GM03348 (cell line): ENCODE measurements at regions not wholly inside any gene's neighbourhood (a gene's known extent, or its start where the extent isn't known, plus 50 kb on each side); places are given as distances from the start of the nearest gene placed in this dataset.
"Not testable (repeated sequence)": the region's sequence is repeated elsewhere in the genome, so short reads cannot be mapped to it uniquely, and the experiment has no call there.

Experiments
- DNase-seq: peaks from one replicate; pipeline ENCODE4 v3.0.0; 2012; ENCODE audit warnings: low spot score

GRCh38 chr6:63441266-63441956 is 121.6 kb upstream of the LGSN start:
- no peak for DNase-seq

DNA sequence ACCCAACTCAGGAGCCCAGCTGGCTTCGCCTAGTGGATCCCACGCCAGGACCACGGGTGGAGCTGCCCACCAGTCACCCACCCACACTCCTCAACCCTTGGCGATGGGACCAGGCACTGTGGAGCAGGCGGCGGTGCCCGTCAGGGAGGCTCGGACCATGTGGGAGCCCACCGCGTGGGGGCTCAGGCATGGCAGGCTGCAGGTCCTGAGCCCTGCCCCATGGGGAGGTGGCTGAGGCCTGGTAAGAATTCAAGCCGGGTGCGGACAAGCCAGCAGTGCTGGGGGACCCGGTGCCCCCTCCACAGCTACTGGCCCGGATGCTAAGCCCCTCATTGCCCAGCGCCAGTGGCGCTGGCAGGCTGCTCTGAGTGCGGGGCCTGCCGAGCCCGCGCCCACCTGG is 123.1 kb upstream of the LGSN start:
- no peak for DNase-seq

DNA sequence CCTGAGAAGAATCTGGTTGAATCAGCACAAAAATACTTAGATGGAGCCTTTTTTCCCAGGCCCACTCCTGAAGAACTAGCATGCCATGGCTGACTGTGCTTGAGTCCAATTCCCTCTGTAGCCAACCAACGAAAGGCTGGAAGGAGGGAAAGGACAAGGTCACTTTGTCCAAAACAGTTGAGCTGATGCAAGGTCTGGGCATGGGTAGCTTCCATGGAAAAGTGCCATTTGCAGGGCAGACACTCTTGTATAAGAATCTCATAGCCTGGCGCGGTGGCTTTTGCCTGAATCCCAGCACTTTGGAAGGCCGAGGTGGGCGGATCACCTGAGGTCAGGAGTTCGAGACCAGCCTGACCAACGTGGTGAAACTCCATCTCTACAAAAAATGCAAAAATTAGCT is 125.0 kb upstream of the LGSN start:
- no peak for DNase-seq

- DNase-seq: no peak
Observed at GRCh38 chr6:63446405-63446804, 125.9 kb upstream of the LOC128125822 start.

DNA sequence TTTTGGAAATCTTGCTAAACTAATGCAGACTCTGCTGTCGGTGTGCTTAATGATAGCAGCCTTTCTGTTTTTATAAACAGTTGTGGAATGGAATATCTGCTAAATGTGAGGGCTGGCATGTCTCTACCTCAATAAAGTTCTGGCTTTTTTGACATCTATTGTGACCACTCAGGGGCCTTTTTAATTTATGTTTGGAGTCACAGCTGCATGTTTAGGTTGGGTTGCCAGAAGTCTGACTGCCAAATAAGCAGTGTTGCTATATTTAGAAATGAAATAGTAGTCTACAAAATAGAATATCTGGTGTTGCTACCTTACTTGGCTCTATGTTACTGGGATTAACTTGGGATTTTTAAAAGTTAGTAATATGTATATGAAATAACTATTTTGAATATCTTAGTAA is 125.1 kb upstream of the LOC128125822 start:
- DNase-seq: no peak

- no peak for DNase-seq
Observed at GRCh38 chr6:63448229-63448628, 124.1 kb upstream of the LOC128125822 start.

GRCh38 chr6:63449714-63450113 is 122.6 kb upstream of the LOC128125822 start:
- DNase-seq: no peak

GRCh38 chr6:63451238-63451637 is 121.0 kb upstream of the LOC128125822 start:
- DNase-seq: no peak

DNA sequence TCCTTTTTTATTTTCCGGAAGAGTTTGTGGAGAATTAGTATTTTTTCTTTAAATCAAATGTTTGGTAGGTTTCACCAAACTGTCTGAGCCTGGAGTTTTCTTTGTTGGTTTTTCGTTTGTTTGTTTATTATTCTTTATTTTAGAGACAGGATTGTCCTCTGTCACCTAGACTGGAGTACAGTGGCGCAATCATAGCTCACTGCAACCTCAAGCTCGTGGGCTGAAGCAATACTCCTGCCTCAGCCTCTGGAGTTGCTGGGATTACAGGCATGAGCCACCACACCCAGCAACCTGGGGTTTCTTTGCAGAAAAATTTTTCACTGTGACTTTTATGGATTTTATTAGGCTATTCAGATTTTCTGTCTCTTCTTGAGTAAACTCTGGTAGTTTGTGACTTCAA is 120.2 kb upstream of the LOC128125822 start:
- no peak for DNase-seq

GRCh38 chr6:63456734-63457133 is 115.5 kb upstream of the LOC128125822 start:
- DNase-seq: no peak

GRCh38 chr6:63458480-63459115 is 113.7 kb upstream of the LOC128125822 start:
- no peak for DNase-seq

GRCh38 chr6:63459814-63460213 is 112.5 kb upstream of the LOC128125822 start:
- no peak for DNase-seq

DNA sequence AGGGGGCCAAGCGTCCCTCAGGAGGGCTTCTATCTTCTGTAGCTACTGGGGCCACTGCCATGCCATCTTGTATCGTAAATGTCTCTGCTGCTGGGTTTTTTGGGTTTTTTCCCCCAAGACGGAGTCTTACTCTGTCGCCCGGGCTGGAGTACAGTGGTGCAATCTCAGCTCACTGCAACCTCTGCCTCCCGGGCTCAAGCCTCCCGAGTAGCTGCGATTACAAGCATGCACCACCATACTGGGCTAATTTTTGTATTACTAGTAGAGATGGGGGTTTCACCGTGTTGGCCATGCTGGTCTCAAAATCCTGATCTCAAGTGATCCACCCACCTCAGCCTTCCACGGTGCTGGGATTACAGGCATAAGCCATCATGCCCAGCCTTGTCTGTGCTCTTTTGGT is 111.3 kb upstream of the LOC128125822 start:
- DNase-seq: no peak

DNA sequence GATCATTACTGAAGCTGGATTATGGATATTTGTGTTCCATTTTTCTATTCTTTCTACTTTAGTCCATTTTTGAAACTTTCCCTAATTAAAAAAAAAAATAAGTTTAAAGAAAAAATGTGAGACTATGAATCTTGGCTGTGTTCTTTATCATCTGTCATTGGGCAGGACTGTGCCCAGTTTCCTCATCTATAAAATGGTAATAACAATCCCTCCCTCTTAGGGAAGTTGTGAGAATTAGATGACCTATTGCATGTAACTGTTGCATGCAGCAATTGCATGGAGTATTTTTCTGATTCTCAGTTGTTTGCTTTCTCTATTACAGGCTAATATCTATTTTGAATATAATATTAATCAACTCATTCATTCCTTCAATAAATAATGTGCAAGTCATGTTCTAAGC is 108.2 kb upstream of the LOC128125822 start:
- no peak for DNase-seq

DNA sequence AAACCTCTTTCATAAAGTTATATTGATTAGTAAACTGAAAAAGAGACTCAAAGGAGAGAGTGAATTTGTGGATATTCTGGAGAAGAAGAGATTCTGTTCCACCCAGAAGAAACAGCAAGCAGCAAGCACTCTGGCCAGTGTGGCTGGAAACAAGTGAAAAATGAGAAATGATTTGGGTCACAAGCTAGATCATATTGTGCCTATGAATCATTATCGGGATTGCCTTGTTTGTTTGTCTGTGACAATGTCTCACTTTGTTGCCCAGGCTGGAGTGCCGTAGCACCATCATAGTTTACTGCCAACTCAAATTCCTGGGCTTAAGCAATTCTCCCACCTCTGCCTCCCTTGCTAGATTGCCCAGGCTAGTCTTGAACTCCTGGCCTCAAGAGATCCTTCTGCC is 106.5 kb upstream of the LOC128125822 start:
- DNase-seq: no peak

- DNase-seq: no peak
Observed at GRCh38 chr6:63466242-63466733, 106.0 kb upstream of the LOC128125822 start.

DNA sequence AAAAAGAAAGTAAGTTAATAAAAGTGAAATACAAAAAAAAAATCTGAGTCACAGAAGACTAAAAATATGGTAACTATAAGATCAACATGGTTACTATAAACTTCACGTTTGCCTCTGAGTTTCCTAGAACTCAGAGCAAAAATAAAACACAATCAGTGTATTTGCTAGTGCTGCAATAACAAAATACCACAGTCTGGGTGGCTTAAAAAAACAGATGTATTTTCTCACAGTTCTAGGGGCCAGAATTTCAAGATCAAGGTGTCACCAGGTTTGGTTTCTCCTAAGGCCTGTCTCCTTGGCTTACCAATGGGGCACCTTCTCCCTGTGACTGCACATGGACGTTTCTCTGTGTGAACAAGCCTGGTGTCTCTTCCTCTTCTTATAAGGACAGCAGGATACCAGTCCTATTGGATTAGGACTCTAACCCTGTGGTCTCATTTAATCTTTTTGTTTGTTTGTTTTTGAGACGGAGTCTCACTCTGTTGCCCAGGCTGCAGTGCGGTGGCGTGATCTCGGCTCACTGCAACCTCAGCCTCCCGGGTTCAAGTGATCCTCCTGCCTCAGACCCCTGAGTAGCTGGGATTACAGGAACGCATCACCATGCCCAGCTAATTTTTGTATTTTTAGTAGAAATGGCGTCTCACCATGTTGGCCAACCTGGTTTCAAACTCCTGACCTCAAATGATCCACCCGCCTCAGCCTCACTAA is 104.9 kb upstream of the LOC128125822 start:
- no peak for DNase-seq

DNA sequence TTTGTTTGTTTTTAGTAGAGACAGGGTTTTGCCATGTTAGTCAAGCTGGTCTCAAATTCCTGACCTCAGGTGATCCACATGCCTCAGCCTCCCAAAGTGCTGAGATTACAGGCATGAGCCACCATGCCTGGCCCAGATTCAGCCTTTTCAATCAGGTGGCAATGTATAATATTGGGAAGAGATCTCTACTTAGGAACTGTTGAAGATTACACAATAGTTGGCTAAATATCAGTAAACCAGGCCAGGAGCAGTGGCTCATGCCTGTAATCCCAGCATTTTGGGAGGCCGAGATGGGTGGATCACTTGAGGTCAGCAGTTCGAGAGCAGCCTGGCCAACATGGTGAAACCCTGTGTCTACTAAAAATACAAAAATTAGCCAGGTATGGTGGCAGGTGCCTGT is 101.1 kb upstream of the LOC128125822 start:
- not testable (repeated sequence) for DNase-seq

DNA sequence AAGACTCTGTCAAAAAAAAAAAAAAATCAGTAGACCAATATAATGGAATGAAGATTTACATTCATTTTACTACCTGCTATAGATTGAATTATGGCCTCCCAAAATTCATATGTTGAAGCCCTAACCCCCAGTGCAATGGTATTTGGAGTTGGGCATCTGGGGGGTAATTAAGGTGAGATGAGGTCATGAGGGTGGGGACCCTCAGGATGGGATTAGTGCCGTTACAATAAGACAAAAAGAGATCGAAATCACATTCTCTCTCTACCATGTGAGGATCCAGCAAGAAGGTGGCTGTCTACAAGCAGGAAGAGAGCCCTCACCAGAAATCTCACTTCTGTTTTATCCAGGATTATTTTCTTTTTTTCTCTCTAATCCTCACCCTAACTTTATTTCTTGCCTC is 100.6 kb upstream of the LOC128125822 start:
- no peak for DNase-seq

- DNase-seq: no peak
Observed at GRCh38 chr6:63475707-63476106, 96.6 kb upstream of the LOC128125822 start.

GRCh38 chr6:63476302-63476701 is 96.0 kb upstream of the LOC128125822 start:
- DNase-seq: no peak

DNA sequence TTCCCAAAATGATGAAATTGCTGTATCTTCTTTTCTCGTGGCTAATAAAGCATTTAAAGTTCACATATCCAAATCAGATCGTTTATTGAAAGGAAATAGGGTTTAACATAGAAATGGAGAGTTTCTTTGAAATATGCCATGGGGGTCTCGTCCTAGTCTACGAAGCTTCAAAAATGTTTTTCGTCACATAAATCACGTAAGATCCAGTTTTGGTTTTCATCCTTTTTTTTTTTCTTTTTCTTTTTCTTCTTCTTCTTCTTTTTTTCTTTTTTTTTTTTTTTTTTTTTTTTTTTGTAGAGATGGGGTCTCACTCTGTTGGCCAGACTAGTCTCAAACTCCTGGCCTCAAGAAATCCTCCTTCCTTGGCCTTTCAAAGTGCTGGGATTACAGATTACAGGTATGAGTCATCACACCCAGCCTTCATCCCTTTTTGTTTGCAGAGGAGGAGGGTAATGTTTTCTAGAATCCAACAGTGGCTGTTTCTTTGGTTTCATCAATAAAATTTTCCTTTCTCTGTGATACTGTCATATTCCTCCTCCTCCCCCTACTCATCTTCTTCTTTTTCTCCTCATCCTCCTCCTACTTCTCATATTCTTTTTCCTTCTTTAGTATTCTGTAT is 94.7 kb upstream of the LOC128125822 start:
- DNase-seq: no peak

GRCh38 chr6:63478734-63479133 is 93.5 kb upstream of the LOC128125822 start:
- DNase-seq: no peak
